A673 (cell line): ENCODE measurements at regions not wholly inside any gene's neighbourhood (a gene's known extent, or its start where the extent isn't known, plus 50 kb on each side); places are given as distances from the start of the nearest gene placed in this dataset.

ENCODE experiments used
- EZH2 ChIP-seq: fragments of 200-600 bp; sonication (generic); IDR thresholded peaks from 2 replicates; pipeline ENCODE4 v1.6.1; 2017; ENCODE audit warnings: borderline replicate concordance, low read depth, mild to moderate bottlenecking, mixed read lengths, antibody characterized with exemption, low read length; ENCODE audit not compliant: poor library complexity, severe bottlenecking
- TF ChIP-seq, protein P1 (sequence below): fragments of 300-800, 200-600 bp; sonication (generic); conservative IDR thresholded peaks from 2 replicates; pipeline ENCODE4 v1.5.1; 2017; ENCODE audit warnings: low read depth, mild to moderate bottlenecking, antibody characterized with exemption, low read length, moderate library complexity, mixed read lengths

DNA sequence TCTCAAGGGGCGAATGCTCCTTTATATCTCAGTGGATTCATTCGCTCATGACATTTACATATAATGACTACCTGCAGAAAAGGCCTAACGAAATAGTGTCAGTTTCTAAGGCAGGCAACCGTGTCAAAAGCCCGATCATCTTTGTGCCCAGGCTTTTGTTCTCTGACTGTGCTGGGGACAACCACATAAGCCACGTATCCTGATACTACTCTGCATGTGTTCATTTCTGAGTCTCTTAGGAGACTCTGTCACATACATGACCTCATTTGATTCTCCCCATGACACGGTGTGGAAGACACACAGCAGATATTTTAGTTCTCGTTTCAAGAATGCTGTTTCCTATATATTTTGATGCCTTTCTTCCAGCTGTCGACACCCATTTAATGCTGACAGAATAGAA lies 598.5 kb downstream of the BNC2 start:
- no peak for TF ChIP-seq EZH2
- TF ChIP-seq, protein P1, sequence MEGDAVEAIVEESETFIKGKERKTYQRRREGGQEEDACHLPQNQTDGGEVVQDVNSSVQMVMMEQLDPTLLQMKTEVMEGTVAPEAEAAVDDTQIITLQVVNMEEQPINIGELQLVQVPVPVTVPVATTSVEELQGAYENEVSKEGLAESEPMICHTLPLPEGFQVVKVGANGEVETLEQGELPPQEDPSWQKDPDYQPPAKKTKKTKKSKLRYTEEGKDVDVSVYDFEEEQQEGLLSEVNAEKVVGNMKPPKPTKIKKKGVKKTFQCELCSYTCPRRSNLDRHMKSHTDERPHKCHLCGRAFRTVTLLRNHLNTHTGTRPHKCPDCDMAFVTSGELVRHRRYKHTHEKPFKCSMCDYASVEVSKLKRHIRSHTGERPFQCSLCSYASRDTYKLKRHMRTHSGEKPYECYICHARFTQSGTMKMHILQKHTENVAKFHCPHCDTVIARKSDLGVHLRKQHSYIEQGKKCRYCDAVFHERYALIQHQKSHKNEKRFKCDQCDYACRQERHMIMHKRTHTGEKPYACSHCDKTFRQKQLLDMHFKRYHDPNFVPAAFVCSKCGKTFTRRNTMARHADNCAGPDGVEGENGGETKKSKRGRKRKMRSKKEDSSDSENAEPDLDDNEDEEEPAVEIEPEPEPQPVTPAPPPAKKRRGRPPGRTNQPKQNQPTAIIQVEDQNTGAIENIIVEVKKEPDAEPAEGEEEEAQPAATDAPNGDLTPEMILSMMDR = no peak
